Upper lobe of left lung (tissue), 6 donors: ENCODE measurements at regions not wholly inside any gene's neighbourhood (a gene's known extent, or its start where the extent isn't known, plus 50 kb on each side); places are given as distances from the start of the nearest gene placed in this dataset.

Experiments
- ATAC-seq, 2 donors: fragments of 200-7000 bp; cut with Tn5 transposase; one replicate each; pipeline ENCODE4 v1.9.1; 2022; ENCODE audit warnings: mild to moderate bottlenecking in 2 of 2, moderate library complexity in 2 of 2; ENCODE audit not compliant: low FRiP score in 2 of 2
- DNase-seq, 2 donors: peaks; one replicate each; pipeline ENCODE4 v3.0.0-alpha.2; 2019 to 2020
- H3K27ac ChIP-seq, 4 donors: fragments of 200-600 bp; sonication (generic); one replicate each; pipeline ENCODE4 v1.5.1; 2016 to 2019
- H3K27me3 ChIP-seq, 4 donors: fragments of 200-600 bp; sonication (generic); one replicate each; pipeline ENCODE4 v1.5.1; 2017 to 2019
- H3K36me3 ChIP-seq, 4 donors: fragments of 200-600 bp; sonication (generic); one replicate each; pipeline ENCODE4 v1.5.1; 2016 to 2019
- H3K4me1 ChIP-seq, 4 donors: fragments of 200-600 bp; sonication (generic); one replicate each; pipeline ENCODE4 v1.5.1; 2018 to 2019
- H3K4me3 ChIP-seq, 4 donors: fragments of 200-600 bp; sonication (generic); one replicate each; pipeline ENCODE4 v1.5.1; 2017 to 2019; ENCODE audit warnings: mild to moderate bottlenecking in 2 of 4, moderate library complexity in 1 of 4
- H3K9me3 ChIP-seq, 4 donors: fragments of 200-600 bp; sonication (generic); one replicate each; pipeline ENCODE4 v1.5.1; 2018 to 2019
- EP300 ChIP-seq, 4 donors: sonication (generic); formaldehyde crosslinking; IDR thresholded peaks; one replicate each; pipeline ENCODE4 v1.5.1; 2017; ENCODE audit warnings: antibody characterized with exemption in 4 of 4, control low read depth in 2 of 4
- POLR2A ChIP-seq, 4 donors: fragments of 450-650 bp; IDR thresholded peaks; one replicate each; pipeline ENCODE4 v1.5.1; 2016 to 2017; ENCODE audit warnings: antibody characterized with exemption in 4 of 4, mild to moderate bottlenecking in 2 of 4
- POLR2AphosphoS5 ChIP-seq, 2 donors: sonication (generic); formaldehyde crosslinking; IDR thresholded peaks; one replicate each; pipeline ENCODE4 v1.5.1; 2017; ENCODE audit warnings: antibody characterized with exemption in 2 of 2
- WGBS, 2 donors: methylation state at CpG; one replicate each; pipeline ENCODE4 v1.1.5; 2017 to 2018; 5-methylcytosine and 5-hydroxymethylcytosine counted together
- TF ChIP-seq, protein P1 (sequence below), 6 experiments: fragments of 450-650 bp in 4 of 6; fragments of 200-600 bp in 2 of 6; sonication (generic) in 2 of 6; IDR thresholded peaks; one replicate each; pipeline ENCODE4 v1.5.1; 2016 to 2019; ENCODE audit warnings: antibody characterized with exemption in 6 of 6
- donor health status: DM: no; HTN: no; CAD: no; lungs with moderate emphysema.
- donor health status: DM: no; HTN: yes; CAD: no; lungs with severe emphysema.

- Histone ChIP-seq H3K36me3 (no peaks in the 10 kb centered on the region), H3K9me3 (no peaks in the 10 kb centered on the region), H3K4me1 (no peaks in the 10 kb centered on the region), H3K4me3 (no peak overlapping the region), H3K27me3 (no peaks in the 10 kb centered on the region), H3K27ac (no peak overlapping the region)
- DNase-seq, result no peak
- TF ChIP-seq, protein P1, sequence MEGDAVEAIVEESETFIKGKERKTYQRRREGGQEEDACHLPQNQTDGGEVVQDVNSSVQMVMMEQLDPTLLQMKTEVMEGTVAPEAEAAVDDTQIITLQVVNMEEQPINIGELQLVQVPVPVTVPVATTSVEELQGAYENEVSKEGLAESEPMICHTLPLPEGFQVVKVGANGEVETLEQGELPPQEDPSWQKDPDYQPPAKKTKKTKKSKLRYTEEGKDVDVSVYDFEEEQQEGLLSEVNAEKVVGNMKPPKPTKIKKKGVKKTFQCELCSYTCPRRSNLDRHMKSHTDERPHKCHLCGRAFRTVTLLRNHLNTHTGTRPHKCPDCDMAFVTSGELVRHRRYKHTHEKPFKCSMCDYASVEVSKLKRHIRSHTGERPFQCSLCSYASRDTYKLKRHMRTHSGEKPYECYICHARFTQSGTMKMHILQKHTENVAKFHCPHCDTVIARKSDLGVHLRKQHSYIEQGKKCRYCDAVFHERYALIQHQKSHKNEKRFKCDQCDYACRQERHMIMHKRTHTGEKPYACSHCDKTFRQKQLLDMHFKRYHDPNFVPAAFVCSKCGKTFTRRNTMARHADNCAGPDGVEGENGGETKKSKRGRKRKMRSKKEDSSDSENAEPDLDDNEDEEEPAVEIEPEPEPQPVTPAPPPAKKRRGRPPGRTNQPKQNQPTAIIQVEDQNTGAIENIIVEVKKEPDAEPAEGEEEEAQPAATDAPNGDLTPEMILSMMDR (IDR thresholded peaks at IDR 0.05), result no peak
- no peak for TF ChIP-seq POLR2AphosphoS5 (IDR thresholded peaks at IDR 0.05)
- no peak for TF ChIP-seq POLR2A (IDR thresholded peaks at IDR 0.05)
- no peak for TF ChIP-seq EP300 (IDR thresholded peaks at IDR 0.05)
- no peak for ATAC-seq
- 96 to 99% methylated on average over 6 of the region's 6 CpGs for WGBS, 2 donors
Measured at GRCh38 chr2:16371751-16372150, 293.9 kb downstream of the CYRIA start.

DNA sequence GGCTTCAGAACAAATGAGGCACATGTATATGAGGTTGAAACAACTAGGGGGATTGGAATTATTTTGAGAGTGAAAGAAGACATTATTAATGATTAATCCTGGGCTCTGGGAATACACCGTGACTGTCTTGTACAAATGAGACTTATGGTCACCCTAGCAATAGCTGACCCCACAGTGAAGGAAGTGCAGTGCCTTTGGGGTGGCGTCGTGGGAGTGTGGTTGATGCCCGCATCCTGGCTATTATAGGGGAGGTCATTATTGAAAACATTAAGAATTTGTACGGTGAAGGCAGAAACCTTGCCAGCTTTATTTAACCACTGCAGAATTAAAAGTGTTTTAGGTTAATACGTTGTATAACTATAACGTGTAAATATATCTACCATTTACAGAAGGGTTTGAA, 296.7 kb downstream of the CYRIA start:
- Histone ChIP-seq H3K27ac (no peak overlapping the region), H3K4me3 (no peak overlapping the region), H3K9me3 (no peaks in the 10 kb centered on the region), H3K27me3 (no peaks in the 10 kb centered on the region), H3K36me3 (no peaks in the 10 kb centered on the region), H3K4me1 (no peaks in the 10 kb centered on the region)
- TF ChIP-seq, protein P1 (IDR thresholded peaks at IDR 0.05), result no peak
- TF ChIP-seq EP300 (IDR thresholded peaks at IDR 0.05), result no peak
- TF ChIP-seq POLR2AphosphoS5 (IDR thresholded peaks at IDR 0.05), result no peak
- TF ChIP-seq POLR2A (IDR thresholded peaks at IDR 0.05), result no peak
- 89 to 92% methylated on average over 7 of the region's 7 CpGs for WGBS, 2 donors
- ATAC-seq (no peak), DNase-seq (no peak)

DNA sequence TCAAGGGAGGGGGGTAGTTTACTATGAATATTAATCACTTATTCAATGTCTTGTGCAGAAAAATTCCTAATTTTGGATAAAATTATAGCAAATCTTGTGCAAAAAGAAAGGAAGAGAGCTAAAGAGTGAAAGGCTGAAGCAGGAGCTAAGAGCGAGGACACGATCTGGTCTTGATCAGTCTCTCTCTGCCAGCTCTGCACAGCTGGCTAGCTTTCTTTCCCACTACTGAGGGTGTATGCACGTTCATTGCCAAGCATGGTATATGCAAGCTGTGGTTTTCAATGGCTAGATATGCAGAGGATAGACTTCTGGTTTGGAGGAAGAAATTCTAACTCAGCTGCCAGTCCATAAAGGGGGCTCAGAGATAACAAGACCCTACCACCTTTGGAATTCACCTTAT, 297.3 kb downstream of the CYRIA start:
- 74 to 83% methylated on average over 3 of the region's 3 CpGs for WGBS, 2 donors
- no peak overlapping the region for H3K27ac ChIP-seq
- no peaks in the 10 kb centered on the region for H3K4me1 ChIP-seq
- H3K36me3 ChIP-seq, result no peaks in the 10 kb centered on the region
- no peak overlapping the region for H3K4me3 ChIP-seq
- H3K9me3 ChIP-seq, result no peaks in the 10 kb centered on the region
- DNase-seq (no peak), ATAC-seq (no peak)
- no peaks in the 10 kb centered on the region for H3K27me3 ChIP-seq
- TF ChIP-seq POLR2A (IDR thresholded peaks at IDR 0.05) (no peak), EP300 (IDR thresholded peaks at IDR 0.05) (no peak), POLR2AphosphoS5 (IDR thresholded peaks at IDR 0.05) (no peak)
- TF ChIP-seq, protein P1 (IDR thresholded peaks at IDR 0.05), result no peak

- ATAC-seq (no peak), DNase-seq (no peak)
- no peaks in the 10 kb centered on the region for H3K36me3 ChIP-seq
- TF ChIP-seq POLR2AphosphoS5 (IDR thresholded peaks at IDR 0.05) (no peak), POLR2A (IDR thresholded peaks at IDR 0.05) (no peak), EP300 (IDR thresholded peaks at IDR 0.05) (no peak)
- TF ChIP-seq, protein P1 (IDR thresholded peaks at IDR 0.05), result no peak
- no peak overlapping the region for H3K27ac ChIP-seq
- H3K9me3 ChIP-seq, result no peaks in the 10 kb centered on the region
- H3K4me1 ChIP-seq, result no peaks in the 10 kb centered on the region
- H3K4me3 ChIP-seq, result no peak overlapping the region
- no peaks in the 10 kb centered on the region for H3K27me3 ChIP-seq
Measured at GRCh38 chr2:16365366-16365765, 300.3 kb downstream of the CYRIA start.

DNA sequence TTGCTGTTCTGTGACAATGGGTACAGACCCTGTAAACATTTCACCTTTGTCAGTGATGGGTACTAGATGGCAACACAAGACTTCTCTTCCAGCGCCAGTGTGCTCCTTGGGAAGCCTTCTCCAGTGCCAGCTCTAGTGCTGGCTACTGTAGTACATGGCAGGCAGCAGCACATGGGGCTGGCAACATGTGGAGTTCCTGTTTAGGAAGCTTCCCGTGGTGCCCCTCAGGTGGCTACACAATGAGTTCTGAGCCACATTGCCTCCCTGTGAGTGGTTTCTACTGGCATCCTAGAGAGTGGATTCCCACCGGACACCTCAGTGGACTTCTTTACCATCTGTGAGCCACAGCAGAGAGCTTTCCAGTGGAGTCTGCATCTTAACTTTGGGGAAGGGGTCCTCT, 302.1 kb downstream of the CYRIA start:
- H3K36me3 ChIP-seq, result no peaks in the 10 kb centered on the region
- WGBS, 2 donors, result 79 to 89% methylated on average over 2 to 3 of the region's 3 CpGs
- no peaks in the 10 kb centered on the region for H3K9me3 ChIP-seq
- H3K4me3 ChIP-seq, result no peak overlapping the region
- ATAC-seq, result no peak
- H3K4me1 ChIP-seq, result no peaks in the 10 kb centered on the region
- no peak for DNase-seq
- no peaks in the 10 kb centered on the region for H3K27me3 ChIP-seq
- TF ChIP-seq POLR2A (IDR thresholded peaks at IDR 0.05) (no peak), EP300 (IDR thresholded peaks at IDR 0.05) (no peak), POLR2AphosphoS5 (IDR thresholded peaks at IDR 0.05) (no peak)
- TF ChIP-seq, protein P1 (IDR thresholded peaks at IDR 0.05), result no peak
- no peak overlapping the region for H3K27ac ChIP-seq
